ENCODE measurements at regions not wholly inside any gene's neighbourhood (a gene's known extent, or its start where the extent isn't known, plus 50 kb on each side); places are given as distances from the start of the nearest gene placed in this dataset.

- peaks cover 0 to 14% (median 0%) of the 10 kb centered on the region in 11 donors for H3K9me3 ChIP-seq
- DNase-seq (no peak), ATAC-seq (no peak)
- intact Hi-C loops (cut with DNase I) = no loop called here
- no peaks in the 10 kb centered on the region for H3K4me1 ChIP-seq
- H3K36me3 ChIP-seq = no peaks in the 10 kb centered on the region
- no peaks in the 10 kb centered on the region for H3K27me3 ChIP-seq
- no peak for TF ChIP-seq CTCF (IDR thresholded peaks at IDR 0.05)
- H3K27ac ChIP-seq = no peak overlapping the region
- H3K4me3 ChIP-seq = no peak overlapping the region
- WGBS, 2 donors = 66 to 71% methylated on average over 2 of the region's 2 CpGs
Measured at GRCh38 chr5:87605663-87606062, 192.9 kb upstream of the CCNH start.

- Histone ChIP-seq H3K9me3 (peaks cover 0 to 22% (median 3%) of the 10 kb centered on the region in 11 donors), H3K36me3 (no peaks in the 10 kb centered on the region), H3K4me3 (no peak overlapping the region), H3K27ac (no peak overlapping the region), H3K4me1 (no peaks in the 10 kb centered on the region), H3K27me3 (no peaks in the 10 kb centered on the region)
- ATAC-seq (no peak), DNase-seq (no peak)
- intact Hi-C loops (cut with DNase I) = no loop called here
- TF ChIP-seq CTCF (IDR thresholded peaks at IDR 0.05) = no peak
- 82 to 84% methylated on average over 2 of the region's 2 CpGs for WGBS, 2 donors
Measured at GRCh38 chr5:87599778-87600177, 187.0 kb upstream of the CCNH start.

- WGBS, 2 donors = 79 to 85% methylated on average over 1 of the region's 1 CpG
- no peak for ATAC-seq
- no peaks in the 10 kb centered on the region for H3K27me3 ChIP-seq
- H3K9me3 ChIP-seq = peaks cover 0 to 22% (median 0%) of the 10 kb centered on the region in 11 donors
- H3K36me3 ChIP-seq = no peaks in the 10 kb centered on the region
- no peak for DNase-seq
- H3K4me3 ChIP-seq = no peak overlapping the region
- no peak for TF ChIP-seq CTCF (IDR thresholded peaks at IDR 0.05)
- H3K4me1 ChIP-seq = no peaks in the 10 kb centered on the region
- no peak overlapping the region for H3K27ac ChIP-seq
- intact Hi-C loops (cut with DNase I) = no loop called here
Measured at GRCh38 chr5:87598460-87598859, 185.7 kb upstream of the CCNH start.

GRCh38 chr5:87594566-87594965, 181.8 kb upstream of the CCNH start:
- 68 to 80% methylated on average over 1 of the region's 1 CpG for WGBS, 2 donors
- Histone ChIP-seq H3K36me3 (no peaks in the 10 kb centered on the region), H3K9me3 (peaks cover 0 to 22% (median 0%) of the 10 kb centered on the region in 11 donors), H3K27me3 (no peaks in the 10 kb centered on the region), H3K4me1 (no peaks in the 10 kb centered on the region), H3K4me3 (no peak overlapping the region), H3K27ac (no peak overlapping the region)
- intact Hi-C loops (cut with DNase I) = no loop called here
- DNase-seq (no peak), ATAC-seq (no peak)
- no peak for TF ChIP-seq CTCF (IDR thresholded peaks at IDR 0.05)

Measured in heart right ventricle (tissue), 16 donors.